Activated CD4-positive, alpha-beta T cell treated with anti-CD3 and anti-CD28 coated beads, Interleukin-2, amount 50 U/mL, for 24 hours (primary cell): ENCODE measurements at regions not wholly inside any gene's neighbourhood (a gene's known extent, or its start where the extent isn't known, plus 50 kb on each side); places are given as distances from the start of the nearest gene placed in this dataset.

ENCODE experiments used
- DNase-seq, 2 donors: peaks; one replicate each; pipeline ENCODE4 v3.0.0-alpha.2; 2020; ENCODE audit warnings: low read depth in 1 of 2, low spot score in 1 of 2

GRCh38 chr13:103287659-103288058, 221.4 kb upstream of the SLC10A2 start:
- DNase-seq, result no peak

- no peak for DNase-seq
Measured at GRCh38 chr13:103284466-103284865, 218.2 kb upstream of the SLC10A2 start.

GRCh38 chr13:103283451-103283820, 217.2 kb upstream of the SLC10A2 start:
- no peak for DNase-seq

GRCh38 chr13:103282571-103283450, 216.6 kb upstream of the SLC10A2 start:
- DNase-seq, result no peak

GRCh38 chr13:103277959-103278694, 211.9 kb upstream of the SLC10A2 start:
- DNase-seq, result no peak

GRCh38 chr13:103276775-103277498, 210.7 kb upstream of the SLC10A2 start:
- no peak for DNase-seq

- no peak for DNase-seq
Measured at GRCh38 chr13:103275722-103276121, 209.5 kb upstream of the SLC10A2 start.

- no peak for DNase-seq
Measured at GRCh38 chr13:103275081-103275480, 208.9 kb upstream of the SLC10A2 start.

- no peak for DNase-seq
Measured at GRCh38 chr13:103273825-103274224, 207.6 kb upstream of the SLC10A2 start.

- DNase-seq, result no peak
Measured at GRCh38 chr13:103272770-103273169, 206.6 kb upstream of the SLC10A2 start.

- DNase-seq, result no peak
Measured at GRCh38 chr13:103263448-103263847, 197.2 kb upstream of the SLC10A2 start.

GRCh38 chr13:103255587-103256301, 189.5 kb upstream of the SLC10A2 start:
- DNase-seq, result no peak

- DNase-seq, result no peak
Measured at GRCh38 chr13:103250071-103250470, 183.9 kb upstream of the SLC10A2 start.

GRCh38 chr13:103246581-103247200, 180.5 kb upstream of the SLC10A2 start:
- no peak for DNase-seq

GRCh38 chr13:103243495-103243894, 177.3 kb upstream of the SLC10A2 start:
- DNase-seq, result no peak

- DNase-seq, result no peak
Measured at GRCh38 chr13:103238441-103238840, 172.2 kb upstream of the SLC10A2 start.

GRCh38 chr13:103236213-103236612, 170.0 kb upstream of the SLC10A2 start:
- no peak for DNase-seq

- DNase-seq, result no peak
Measured at GRCh38 chr13:103229674-103230073, 163.5 kb upstream of the SLC10A2 start.

GRCh38 chr13:103224804-103225203, 158.6 kb upstream of the SLC10A2 start:
- DNase-seq, result no peak

GRCh38 chr13:103222683-103223082, 156.5 kb upstream of the SLC10A2 start:
- no peak for DNase-seq

GRCh38 chr13:103218253-103218652, 152.0 kb upstream of the SLC10A2 start:
- no peak for DNase-seq
